Fibroblast of pulmonary artery (primary cell): ENCODE measurements at regions not wholly inside any gene's neighbourhood (a gene's known extent, or its start where the extent isn't known, plus 50 kb on each side); places are given as distances from the start of the nearest gene placed in this dataset.

Source experiments
- DNase-seq: peaks from one replicate; pipeline ENCODE4 v3.0.0-alpha.2; 2010; ENCODE audit warnings: low read depth
- H3K4me3 ChIP-seq: replicated peaks from 2 replicates; pipeline ENCODE4 v1.5.1; 2011; ENCODE audit warnings: low read depth, mild to moderate bottlenecking, control low read depth, low read length, moderate library complexity
- TF ChIP-seq, protein P1 (sequence below): IDR thresholded peaks from 2 replicates; pipeline ENCODE4 v1.5.1; 2011; ENCODE audit warnings: mild to moderate bottlenecking, control low read depth, low read length, inconsistent platforms; ENCODE audit errors: missing control alignments

DNA sequence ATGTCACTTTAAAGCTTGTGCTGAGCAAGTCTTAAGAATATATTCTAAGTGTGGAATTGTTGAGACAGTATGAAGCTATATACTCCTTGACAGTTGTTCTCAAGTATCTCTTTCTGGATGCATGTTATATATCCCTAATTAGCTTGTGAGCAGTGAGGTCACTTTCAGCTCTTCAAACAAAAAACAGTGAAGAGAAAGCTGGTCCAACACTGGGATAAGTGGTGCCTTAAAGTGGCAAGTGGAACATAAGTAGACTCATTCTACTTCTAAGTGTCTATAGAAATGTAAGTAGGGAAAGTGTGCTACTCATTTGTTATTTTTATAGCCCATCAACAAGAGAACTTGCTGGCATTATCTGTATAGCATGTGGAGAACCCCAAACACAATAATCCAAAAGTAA is 133.1 kb upstream of the BACH2 start:
- H3K4me3 ChIP-seq = no peak overlapping the region
- peak; percentile 20 for DNase-seq
- TF ChIP-seq, protein P1, sequence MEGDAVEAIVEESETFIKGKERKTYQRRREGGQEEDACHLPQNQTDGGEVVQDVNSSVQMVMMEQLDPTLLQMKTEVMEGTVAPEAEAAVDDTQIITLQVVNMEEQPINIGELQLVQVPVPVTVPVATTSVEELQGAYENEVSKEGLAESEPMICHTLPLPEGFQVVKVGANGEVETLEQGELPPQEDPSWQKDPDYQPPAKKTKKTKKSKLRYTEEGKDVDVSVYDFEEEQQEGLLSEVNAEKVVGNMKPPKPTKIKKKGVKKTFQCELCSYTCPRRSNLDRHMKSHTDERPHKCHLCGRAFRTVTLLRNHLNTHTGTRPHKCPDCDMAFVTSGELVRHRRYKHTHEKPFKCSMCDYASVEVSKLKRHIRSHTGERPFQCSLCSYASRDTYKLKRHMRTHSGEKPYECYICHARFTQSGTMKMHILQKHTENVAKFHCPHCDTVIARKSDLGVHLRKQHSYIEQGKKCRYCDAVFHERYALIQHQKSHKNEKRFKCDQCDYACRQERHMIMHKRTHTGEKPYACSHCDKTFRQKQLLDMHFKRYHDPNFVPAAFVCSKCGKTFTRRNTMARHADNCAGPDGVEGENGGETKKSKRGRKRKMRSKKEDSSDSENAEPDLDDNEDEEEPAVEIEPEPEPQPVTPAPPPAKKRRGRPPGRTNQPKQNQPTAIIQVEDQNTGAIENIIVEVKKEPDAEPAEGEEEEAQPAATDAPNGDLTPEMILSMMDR = no peak

DNA sequence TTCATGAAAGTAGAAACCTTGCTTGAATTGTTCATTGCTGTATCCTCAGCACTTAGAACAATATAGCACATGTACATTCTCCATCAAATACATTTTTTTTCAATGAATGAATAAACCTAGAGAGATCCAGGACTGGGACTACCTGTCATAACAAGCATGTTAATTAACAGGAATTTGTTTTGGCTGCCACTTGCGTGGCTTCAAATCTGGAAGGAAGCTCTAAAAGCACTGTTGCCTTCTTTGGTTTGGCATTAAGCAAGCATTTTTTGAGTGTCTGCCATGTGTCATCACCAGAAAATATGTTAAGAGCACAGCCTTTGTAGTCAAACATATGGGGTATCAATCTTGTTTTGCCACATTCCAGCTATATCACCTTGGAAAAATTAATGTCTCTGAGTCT is 131.9 kb upstream of the BACH2 start:
- H3K4me3 ChIP-seq = no peak overlapping the region
- no peak for DNase-seq
- TF ChIP-seq, protein P1 = no peak

DNA sequence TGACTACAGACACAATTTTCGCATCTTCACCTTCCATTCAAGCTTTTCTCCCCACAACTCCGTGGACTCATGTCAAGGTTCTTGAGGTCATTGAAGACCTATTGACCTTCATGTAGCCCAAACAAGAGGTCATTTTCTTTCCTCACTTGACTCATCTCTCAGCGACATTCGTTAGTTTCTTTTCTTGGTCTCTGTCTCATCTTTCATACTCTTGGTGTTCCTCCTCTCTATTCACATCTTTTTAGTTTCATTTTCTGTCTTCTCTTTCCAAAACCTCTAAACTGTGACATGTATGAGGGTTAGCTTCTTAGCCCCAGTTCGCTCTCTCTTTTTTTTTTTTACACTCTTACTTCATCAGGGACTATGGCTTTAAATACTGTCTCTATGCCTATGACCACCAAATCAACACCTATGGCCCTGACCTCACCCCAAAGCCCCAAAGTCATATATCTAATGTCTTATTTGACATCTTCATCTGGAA is 128.6 kb upstream of the BACH2 start:
- TF ChIP-seq, protein P1 = no peak
- H3K4me3 ChIP-seq = no peak overlapping the region
- DNase-seq = no peak

DNA sequence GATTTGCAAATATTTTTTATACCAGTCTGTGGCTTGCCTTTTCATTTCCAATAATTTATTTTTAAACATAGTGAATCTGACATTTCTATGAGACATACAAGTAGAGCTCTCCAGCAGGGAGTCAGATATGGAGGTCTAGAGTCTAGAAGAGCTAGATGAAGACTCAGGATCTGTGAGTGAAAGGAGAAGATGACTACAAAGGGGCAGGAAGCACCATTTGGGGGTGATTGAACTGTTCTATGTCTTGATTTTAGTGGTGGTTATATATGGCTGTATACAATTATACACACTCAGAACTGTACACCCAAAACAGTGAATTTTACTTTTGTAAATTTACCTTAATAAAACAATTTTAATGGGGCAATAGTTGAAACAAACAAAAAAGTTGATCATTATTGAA is 127.9 kb upstream of the BACH2 start:
- no peak overlapping the region for H3K4me3 ChIP-seq
- TF ChIP-seq, protein P1 = no peak
- DNase-seq = no peak

DNA sequence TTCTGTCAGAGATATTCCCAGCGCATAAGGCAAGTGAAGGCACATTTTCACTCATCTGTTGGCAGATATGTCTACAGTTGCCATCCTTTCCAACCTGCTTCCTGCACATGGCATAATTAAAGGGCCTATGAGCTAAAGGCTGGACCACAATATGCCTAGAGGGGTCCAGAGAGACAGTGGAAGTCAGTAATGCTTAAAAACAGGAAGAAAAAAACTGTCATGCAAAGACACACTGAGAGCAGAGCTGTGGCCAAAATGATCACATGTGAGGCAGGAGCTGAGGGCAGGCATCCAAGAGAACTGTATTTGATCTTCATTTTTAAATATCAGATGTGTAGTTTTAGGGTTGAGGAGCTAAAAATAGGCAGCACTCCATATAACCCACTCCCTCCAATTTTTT is 125.0 kb upstream of the BACH2 start:
- H3K4me3 ChIP-seq = no peak overlapping the region
- no peak for DNase-seq
- TF ChIP-seq, protein P1 = no peak

DNA sequence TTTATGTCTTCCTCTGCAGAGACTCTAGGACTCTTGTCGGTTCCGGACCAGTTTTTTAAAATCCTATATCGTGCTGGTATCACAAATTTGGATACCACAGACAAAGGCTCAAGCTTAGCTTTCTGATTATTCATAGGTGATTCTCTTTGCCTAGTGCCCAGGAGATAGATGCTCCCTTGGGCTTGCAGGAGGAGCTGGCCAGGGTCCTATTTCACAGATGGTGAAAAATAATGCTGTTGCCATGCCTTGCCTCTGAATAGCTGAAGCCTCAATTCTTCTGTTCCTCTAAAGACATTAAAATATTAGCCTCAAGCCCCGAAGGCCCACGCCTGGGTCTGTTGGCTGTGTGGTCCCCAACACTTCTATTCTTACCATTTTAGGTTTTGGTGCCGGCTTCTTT is 123.9 kb upstream of the BACH2 start:
- no peak overlapping the region for H3K4me3 ChIP-seq
- TF ChIP-seq, protein P1 = no peak
- DNase-seq = no peak

DNA sequence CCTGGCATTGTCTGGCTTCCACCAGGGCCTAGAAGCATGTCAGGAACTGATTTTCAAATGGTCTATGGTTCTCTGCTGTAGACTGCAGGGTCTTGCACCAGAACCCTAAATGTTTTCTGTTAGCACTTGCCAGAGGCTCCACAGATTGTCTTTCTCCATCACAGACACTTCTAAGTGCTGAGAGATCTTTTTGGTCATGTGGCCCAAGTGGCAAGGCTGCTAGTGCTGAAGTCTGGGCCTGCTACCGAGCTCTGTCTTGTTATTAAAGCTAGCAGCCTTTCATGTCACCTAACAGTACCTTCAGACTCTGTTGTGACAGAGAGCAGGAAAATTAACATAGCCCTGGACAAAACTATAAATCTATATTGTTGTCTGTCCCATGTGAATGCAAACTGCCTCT is 120.7 kb upstream of the BACH2 start:
- no peak overlapping the region for H3K4me3 ChIP-seq
- no peak for DNase-seq
- TF ChIP-seq, protein P1 = no peak
